H1 (cell line): ENCODE measurements at regions not wholly inside any gene's neighbourhood (a gene's known extent, or its start where the extent isn't known, plus 50 kb on each side); places are given as distances from the start of the nearest gene placed in this dataset.

ENCODE experiments used
- SIRT6 ChIP-seq: IDR thresholded peaks from one replicate; pipeline ENCODE4 v1.7.1; 2012; ENCODE audit warnings: low read length, inconsistent platforms
- TF ChIP-seq, protein P1 (sequence below): fragments of 300-600 bp; sonication (generic); IDR thresholded peaks from 2 replicates; pipeline ENCODE4 v1.7.1; 2012; ENCODE audit warnings: low read length, moderate library complexity, mild to moderate bottlenecking, inconsistent platforms; ENCODE audit not compliant: insufficient replicate concordance

DNA sequence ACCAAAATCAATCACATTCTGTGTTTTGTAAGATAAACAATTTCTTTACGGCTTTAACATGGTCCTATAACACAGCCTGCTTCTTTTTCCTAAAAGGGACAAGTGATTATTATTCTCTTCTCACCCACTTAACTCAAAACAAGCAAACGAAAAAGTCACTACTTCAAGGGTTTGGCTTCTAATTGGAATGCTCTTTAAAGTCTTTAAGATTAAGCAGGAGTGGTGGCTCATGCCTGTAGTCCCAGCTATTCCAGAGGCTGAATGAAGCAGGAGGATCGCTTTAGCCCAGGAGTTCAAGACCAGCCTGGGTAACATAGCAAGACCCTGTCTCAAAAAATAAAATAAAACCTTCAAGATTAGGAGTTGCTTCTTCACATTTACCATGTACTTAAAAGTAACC, 66.6 kb upstream of the CNEP1R1 start (continued):
- TF ChIP-seq, protein P1, sequence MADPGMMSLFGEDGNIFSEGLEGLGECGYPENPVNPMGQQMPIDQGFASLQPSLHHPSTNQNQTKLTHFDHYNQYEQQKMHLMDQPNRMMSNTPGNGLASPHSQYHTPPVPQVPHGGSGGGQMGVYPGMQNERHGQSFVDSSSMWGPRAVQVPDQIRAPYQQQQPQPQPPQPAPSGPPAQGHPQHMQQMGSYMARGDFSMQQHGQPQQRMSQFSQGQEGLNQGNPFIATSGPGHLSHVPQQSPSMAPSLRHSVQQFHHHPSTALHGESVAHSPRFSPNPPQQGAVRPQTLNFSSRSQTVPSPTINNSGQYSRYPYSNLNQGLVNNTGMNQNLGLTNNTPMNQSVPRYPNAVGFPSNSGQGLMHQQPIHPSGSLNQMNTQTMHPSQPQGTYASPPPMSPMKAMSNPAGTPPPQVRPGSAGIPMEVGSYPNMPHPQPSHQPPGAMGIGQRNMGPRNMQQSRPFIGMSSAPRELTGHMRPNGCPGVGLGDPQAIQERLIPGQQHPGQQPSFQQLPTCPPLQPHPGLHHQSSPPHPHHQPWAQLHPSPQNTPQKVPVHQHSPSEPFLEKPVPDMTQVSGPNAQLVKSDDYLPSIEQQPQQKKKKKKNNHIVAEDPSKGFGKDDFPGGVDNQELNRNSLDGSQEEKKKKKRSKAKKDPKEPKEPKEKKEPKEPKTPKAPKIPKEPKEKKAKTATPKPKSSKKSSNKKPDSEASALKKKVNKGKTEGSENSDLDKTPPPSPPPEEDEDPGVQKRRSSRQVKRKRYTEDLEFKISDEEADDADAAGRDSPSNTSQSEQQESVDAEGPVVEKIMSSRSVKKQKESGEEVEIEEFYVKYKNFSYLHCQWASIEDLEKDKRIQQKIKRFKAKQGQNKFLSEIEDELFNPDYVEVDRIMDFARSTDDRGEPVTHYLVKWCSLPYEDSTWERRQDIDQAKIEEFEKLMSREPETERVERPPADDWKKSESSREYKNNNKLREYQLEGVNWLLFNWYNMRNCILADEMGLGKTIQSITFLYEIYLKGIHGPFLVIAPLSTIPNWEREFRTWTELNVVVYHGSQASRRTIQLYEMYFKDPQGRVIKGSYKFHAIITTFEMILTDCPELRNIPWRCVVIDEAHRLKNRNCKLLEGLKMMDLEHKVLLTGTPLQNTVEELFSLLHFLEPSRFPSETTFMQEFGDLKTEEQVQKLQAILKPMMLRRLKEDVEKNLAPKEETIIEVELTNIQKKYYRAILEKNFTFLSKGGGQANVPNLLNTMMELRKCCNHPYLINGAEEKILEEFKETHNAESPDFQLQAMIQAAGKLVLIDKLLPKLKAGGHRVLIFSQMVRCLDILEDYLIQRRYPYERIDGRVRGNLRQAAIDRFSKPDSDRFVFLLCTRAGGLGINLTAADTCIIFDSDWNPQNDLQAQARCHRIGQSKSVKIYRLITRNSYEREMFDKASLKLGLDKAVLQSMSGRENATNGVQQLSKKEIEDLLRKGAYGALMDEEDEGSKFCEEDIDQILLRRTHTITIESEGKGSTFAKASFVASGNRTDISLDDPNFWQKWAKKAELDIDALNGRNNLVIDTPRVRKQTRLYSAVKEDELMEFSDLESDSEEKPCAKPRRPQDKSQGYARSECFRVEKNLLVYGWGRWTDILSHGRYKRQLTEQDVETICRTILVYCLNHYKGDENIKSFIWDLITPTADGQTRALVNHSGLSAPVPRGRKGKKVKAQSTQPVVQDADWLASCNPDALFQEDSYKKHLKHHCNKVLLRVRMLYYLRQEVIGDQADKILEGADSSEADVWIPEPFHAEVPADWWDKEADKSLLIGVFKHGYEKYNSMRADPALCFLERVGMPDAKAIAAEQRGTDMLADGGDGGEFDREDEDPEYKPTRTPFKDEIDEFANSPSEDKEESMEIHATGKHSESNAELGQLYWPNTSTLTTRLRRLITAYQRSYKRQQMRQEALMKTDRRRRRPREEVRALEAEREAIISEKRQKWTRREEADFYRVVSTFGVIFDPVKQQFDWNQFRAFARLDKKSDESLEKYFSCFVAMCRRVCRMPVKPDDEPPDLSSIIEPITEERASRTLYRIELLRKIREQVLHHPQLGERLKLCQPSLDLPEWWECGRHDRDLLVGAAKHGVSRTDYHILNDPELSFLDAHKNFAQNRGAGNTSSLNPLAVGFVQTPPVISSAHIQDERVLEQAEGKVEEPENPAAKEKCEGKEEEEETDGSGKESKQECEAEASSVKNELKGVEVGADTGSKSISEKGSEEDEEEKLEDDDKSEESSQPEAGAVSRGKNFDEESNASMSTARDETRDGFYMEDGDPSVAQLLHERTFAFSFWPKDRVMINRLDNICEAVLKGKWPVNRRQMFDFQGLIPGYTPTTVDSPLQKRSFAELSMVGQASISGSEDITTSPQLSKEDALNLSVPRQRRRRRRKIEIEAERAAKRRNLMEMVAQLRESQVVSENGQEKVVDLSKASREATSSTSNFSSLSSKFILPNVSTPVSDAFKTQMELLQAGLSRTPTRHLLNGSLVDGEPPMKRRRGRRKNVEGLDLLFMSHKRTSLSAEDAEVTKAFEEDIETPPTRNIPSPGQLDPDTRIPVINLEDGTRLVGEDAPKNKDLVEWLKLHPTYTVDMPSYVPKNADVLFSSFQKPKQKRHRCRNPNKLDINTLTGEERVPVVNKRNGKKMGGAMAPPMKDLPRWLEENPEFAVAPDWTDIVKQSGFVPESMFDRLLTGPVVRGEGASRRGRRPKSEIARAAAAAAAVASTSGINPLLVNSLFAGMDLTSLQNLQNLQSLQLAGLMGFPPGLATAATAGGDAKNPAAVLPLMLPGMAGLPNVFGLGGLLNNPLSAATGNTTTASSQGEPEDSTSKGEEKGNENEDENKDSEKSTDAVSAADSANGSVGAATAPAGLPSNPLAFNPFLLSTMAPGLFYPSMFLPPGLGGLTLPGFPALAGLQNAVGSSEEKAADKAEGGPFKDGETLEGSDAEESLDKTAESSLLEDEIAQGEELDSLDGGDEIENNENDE: no peak
- TF ChIP-seq SIRT6: no peak
